CD14-positive monocyte (primary cell): ENCODE measurements at regions not wholly inside any gene's neighbourhood (a gene's known extent, or its start where the extent isn't known, plus 50 kb on each side); places are given as distances from the start of the nearest gene placed in this dataset.

ENCODE experiments used
- DNase-seq, 3 donors: peaks; one replicate each; pipeline ENCODE4 v3.0.0-alpha.2; 2011 to 2022
- H2AFZ ChIP-seq: 2 replicates; pipeline ENCODE4 v1.6.0; 2012; ENCODE audit warnings: mild to moderate bottlenecking, low read depth, low read length, inconsistent platforms; ENCODE audit not compliant: insufficient read depth, poor library complexity, severe bottlenecking
- H3K27ac ChIP-seq, 2 donors: 1 replicate in 1 of 2; 2 replicates in 1 of 2; pipeline ENCODE4 v1.5.1; 2012 to 2013; ENCODE audit warnings: low read length in 2 of 2, control low read depth in 1 of 2, inconsistent platforms in 1 of 2, low read depth in 1 of 2, mild to moderate bottlenecking in 1 of 2
- H3K27me3 ChIP-seq, 2 donors: one replicate each; pipeline versions ENCODE4 v1.6.0 to v1.6.1; 2011 to 2013; ENCODE audit warnings: low read length in 2 of 2; ENCODE audit not compliant: control insufficient read depth in 2 of 2, insufficient read depth in 2 of 2
- H3K36me3 ChIP-seq, 2 donors: replicated peaks in 1 of 2; 1 replicate in 1 of 2; 2 replicates in 1 of 2; pipeline versions ENCODE4 v1.5.1 to v1.6.1; 2012 to 2013; ENCODE audit warnings: low read length in 2 of 2, control low read depth in 1 of 2, inconsistent platforms in 1 of 2, mild to moderate bottlenecking in 1 of 2; ENCODE audit not compliant: insufficient read depth in 2 of 2, control insufficient read depth in 1 of 2
- H3K4me1 ChIP-seq, 2 donors: 1 replicate in 1 of 2; 2 replicates in 1 of 2; pipeline versions ENCODE4 v1.5.1 to v1.6.1; 2012 to 2013; ENCODE audit warnings: low read length in 2 of 2, control low read depth in 1 of 2, inconsistent platforms in 1 of 2, mild to moderate bottlenecking in 1 of 2, moderate library complexity in 1 of 2; ENCODE audit not compliant: insufficient read depth in 2 of 2, control insufficient read depth in 1 of 2
- H3K4me2 ChIP-seq: replicated peaks from 2 replicates; pipeline ENCODE3; 2012; ENCODE audit warnings: low read length, moderate library complexity, mild to moderate bottlenecking; ENCODE audit not compliant: poor library complexity, severe bottlenecking; ENCODE audit errors: extremely low read depth
- H3K4me3 ChIP-seq, 3 experiments: fragments of 200-600 bp in 1 of 3; sonication (generic) in 1 of 3; replicated peaks in 1 of 3; 1 replicate in 2 of 3; 2 replicates in 1 of 3; pipeline ENCODE4 v1.5.1; 2011 to 2013; ENCODE audit warnings: low read length in 3 of 3, mild to moderate bottlenecking in 3 of 3, control low read depth in 2 of 3, low read depth in 2 of 3, inconsistent platforms in 1 of 3, moderate library complexity in 1 of 3
- H3K79me2 ChIP-seq: 2 replicates; pipeline ENCODE4 v1.6.0; 2012; ENCODE audit warnings: mild to moderate bottlenecking, control low read depth, inconsistent platforms, low read length, moderate library complexity; ENCODE audit not compliant: insufficient read depth
- H3K9ac ChIP-seq: 2 replicates; pipeline ENCODE4 v1.6.0; 2017; ENCODE audit warnings: low read length, mild to moderate bottlenecking; ENCODE audit not compliant: insufficient read depth, poor library complexity, severe bottlenecking
- H3K9me3 ChIP-seq, 2 donors: replicated peaks in 1 of 2; 1 replicate in 1 of 2; 2 replicates in 1 of 2; pipeline versions ENCODE4 v1.5.1 to v1.6.1; 2012 to 2013; ENCODE audit warnings: low read length in 2 of 2, control low read depth in 1 of 2; ENCODE audit not compliant: control insufficient read depth in 1 of 2, insufficient read depth in 1 of 2
- H4K20me1 ChIP-seq: 2 replicates; pipeline ENCODE4 v1.6.0; 2012; ENCODE audit warnings: mild to moderate bottlenecking, low read length, control low read depth, moderate library complexity; ENCODE audit not compliant: insufficient read depth
- H3K27ac Mint-ChIP-seq, 7 donors: one replicate each; pipeline ENCODE4 v1.8.0; 2020; ENCODE audit warnings: mild to moderate bottlenecking in 7 of 7, mixed read lengths in 7 of 7, moderate library complexity in 6 of 7, inconsistent platforms in 2 of 7
- H3K27me3 Mint-ChIP-seq, 3 donors: one replicate each; pipeline ENCODE4 v1.8.0; 2021 to 2022; ENCODE audit warnings: low read depth in 3 of 3, mild to moderate bottlenecking in 3 of 3, mixed read lengths in 3 of 3, moderate library complexity in 3 of 3, inconsistent platforms in 1 of 3
- H3K36me3 Mint-ChIP-seq, 2 donors: one replicate each; pipeline ENCODE4 v1.8.0; 2020; ENCODE audit warnings: mixed read lengths in 2 of 2, inconsistent platforms in 1 of 2, mild to moderate bottlenecking in 1 of 2
- H3K4me1 Mint-ChIP-seq: one replicate; pipeline ENCODE4 v1.8.0; 2020; ENCODE audit warnings: mild to moderate bottlenecking, mixed read lengths
- H3K4me3 Mint-ChIP-seq, 2 donors: one replicate each; pipeline ENCODE4 v1.8.0; 2020; ENCODE audit warnings: mild to moderate bottlenecking in 2 of 2, mixed read lengths in 2 of 2, moderate library complexity in 1 of 2
- H3K9me3 Mint-ChIP-seq, 7 donors: one replicate each; pipeline ENCODE4 v1.8.0; 2020 to 2022; ENCODE audit warnings: mixed read lengths in 7 of 7, mild to moderate bottlenecking in 6 of 7, moderate library complexity in 6 of 7, inconsistent platforms in 2 of 7
- CTCF ChIP-seq: fragments of 200-600 bp; IDR thresholded peaks from one replicate; pipeline ENCODE4 v1.8.0; 2022; ENCODE audit warnings: antibody characterized with exemption, mild to moderate bottlenecking
- WGBS: methylation state at CpG from one replicate; pipeline ENCODE4 v1.1.5; 2013; ENCODE audit warnings: missing lambda C conversion rate; ENCODE audit not compliant: insufficient coverage; 5-methylcytosine and 5-hydroxymethylcytosine counted together
- intact Hi-C, 2 donors: fragments of 100-400 bp; cut with micrococcal nuclease; formaldehyde crosslinking; loops; one replicate each; pipeline versions ENCODE4 v1.15.0 to v1.15.1; 2023

- Histone ChIP-seq H3K27ac (no peak overlapping the region), H3K79me2 (no peaks in the 10 kb centered on the region), H2AFZ (no peak overlapping the region), H3K9ac (no peak overlapping the region), H3K36me3 (no peaks in the 10 kb centered on the region), H3K4me2 (no peak overlapping the region), H3K4me1 (no peaks in the 10 kb centered on the region), H4K20me1 (no peaks in the 10 kb centered on the region), H3K9me3 (no peaks in the 10 kb centered on the region), H3K27me3 (no peaks in the 10 kb centered on the region), H3K4me3 (no peak overlapping the region)
- TF ChIP-seq CTCF: no peak
- Mint-ChIP-seq H3K9me3 (no peaks in the 10 kb centered on the region), H3K4me1 (no peaks in the 10 kb centered on the region), H3K4me3 (no peak overlapping the region), H3K27ac (no peak overlapping the region), H3K36me3 (no peaks in the 10 kb centered on the region), H3K27me3 (no peaks in the 10 kb centered on the region)
- no peak for DNase-seq
- intact Hi-C loops: loop anchor here in 1 of 2 donors (10.0 kb wide), 1 partner anchor 247 kb away; no protein-coding TSS in a partner anchor
- WGBS: no CpG with 5 or more reads among the region's 1 CpG
These were observed 358.3 kb downstream of the USP25 start for GRCh38 chr21:16088056-16088455.

GRCh38 chr21:16095005-16095404 lies 365.2 kb downstream of the USP25 start:
- Histone ChIP-seq H3K9me3 (no peaks in the 10 kb centered on the region), H3K79me2 (no peaks in the 10 kb centered on the region), H3K36me3 (no peaks in the 10 kb centered on the region), H3K27me3 (no peaks in the 10 kb centered on the region), H3K4me2 (no peak overlapping the region), H3K27ac (no peak overlapping the region), H3K4me1 (no peaks in the 10 kb centered on the region), H2AFZ (no peak overlapping the region), H4K20me1 (no peaks in the 10 kb centered on the region), H3K4me3 (no peak overlapping the region), H3K9ac (no peak overlapping the region)
- Mint-ChIP-seq H3K27me3 (no peaks in the 10 kb centered on the region), H3K4me3 (no peak overlapping the region), H3K36me3 (no peaks in the 10 kb centered on the region), H3K27ac (no peak overlapping the region), H3K4me1 (no peaks in the 10 kb centered on the region), H3K9me3 (peaks cover 0 to 3% (median 0%) of the 10 kb centered on the region in 7 donors)
- intact Hi-C loops: no loop called here
- no peak for DNase-seq
- WGBS: 43% methylated on average over 1 of the region's 3 CpGs
- TF ChIP-seq CTCF: no peak
